A549 (cell line): ENCODE measurements at regions not wholly inside any gene's neighbourhood (a gene's known extent, or its start where the extent isn't known, plus 50 kb on each side); places are given as distances from the start of the nearest gene placed in this dataset.
"Not testable (repeated sequence)": the region's sequence is repeated elsewhere in the genome, so short reads cannot be mapped to it uniquely, and the experiment has no call there.

Experiments used
- ATAC-seq, 2 experiments: fragments of 200-7000 bp in 1 of 2; fragments of >200 bp in 1 of 2; cut with Nextera tagmentation in 1 of 2; cut with Tn5 transposase in 1 of 2; 3 replicates each; pipeline versions ENCODE4 v1.8.0 to v1.9.1; 2018 to 2020; ENCODE audit warnings: mild to moderate bottlenecking in 1 of 2, moderate library complexity in 1 of 2
- CTCF ChIA-PET: fragments of 300-600 bp; sonication (Branson Sonifier 250); formaldehyde crosslinking; extraction: SDS; loops from one replicate; lab custom pipeline; 2021; ENCODE audit warnings: antibody characterized with exemption, inconsistent platforms; lab: Yijun Ruan, JAX
- POLR2A ChIA-PET: fragments of 350-600 bp; formaldehyde crosslinking; extraction: SDS; loops from one replicate; lab custom pipeline; 2021; ENCODE audit warnings: antibody characterized with exemption, inconsistent platforms; lab: Yijun Ruan, JAX
- DNase-seq, 2 experiments: peaks; one replicate each; pipeline versions ENCODE4 v3.0.0 to v3.0.0-alpha.2; 2011 to 2016; ENCODE audit warnings: low read depth in 1 of 2, low spot score in 1 of 2
- FAIRE-seq: peaks from 2 replicates; lab custom pipeline; 2011; peaks lifted over from hg19 to GRCh38; lab: Jason Lieb, UNC
- H3K27ac ChIP-seq, 2 experiments: fragments of >200 bp; sonication (Bioruptor Twin); formaldehyde crosslinking; 3 replicates each; pipeline ENCODE4 v1.5.1; 2016 to 2017
- H3K4me1 ChIP-seq: fragments of >200 bp; sonication (Bioruptor Twin); formaldehyde crosslinking; 3 replicates; pipeline ENCODE4 v1.6.1; 2016
- H3K4me2 ChIP-seq: fragments of >200 bp; sonication (Bioruptor Twin); formaldehyde crosslinking; 3 replicates; pipeline ENCODE4 v1.6.1; 2016
- H3K4me3 ChIP-seq: fragments of >200 bp; sonication (Bioruptor Twin); formaldehyde crosslinking; 3 replicates; pipeline ENCODE4 v1.5.1; 2016
- H3K9me3 ChIP-seq: fragments of >200 bp; sonication (Bioruptor Twin); formaldehyde crosslinking; 3 replicates; pipeline ENCODE4 v1.6.1; 2016
- CTCF ChIP-seq: fragments of >200 bp; sonication (Bioruptor Twin); formaldehyde crosslinking; IDR thresholded peaks from 3 replicates; pipeline ENCODE4 v1.5.1; 2016
- RAD21 ChIP-seq, 2 experiments: fragments of >200 bp in 1 of 2; sonication (Bioruptor Twin) in 1 of 2; formaldehyde crosslinking in 1 of 2; IDR thresholded peaks in 1 of 2; conservative IDR thresholded peaks in 1 of 2; 2 replicates in 1 of 2; 3 replicates in 1 of 2; pipeline ENCODE4 v1.6.1; 2012 to 2018; ENCODE audit warnings: inconsistent platforms in 1 of 2
- WGBS: methylation state at CpG from one replicate; pipeline ENCODE4 v1.1.6; 2017; ENCODE audit errors: missing lambda C conversion rate; 5-methylcytosine and 5-hydroxymethylcytosine counted together

GRCh38 chr2:111451692-111452199 lies 331.0 kb downstream of the BCL2L11 start:
- DNase-seq, H3K4me3 ChIP-seq, POLR2A ChIA-PET, ATAC-seq, H3K9me3 ChIP-seq, CTCF ChIA-PET, FAIRE-seq: not testable (repeated sequence)
- H3K4me2 ChIP-seq: peak overlapping the region; percentile 80
- 23% methylated on average over 5 of the region's 9 CpGs for WGBS
- H3K4me1 ChIP-seq: peaks cover 19% of the 10 kb centered on the region
- peak overlapping the region; percentile 43 to 60; a peak in 3 of 6 replicates for H3K27ac ChIP-seq

- DNase-seq, CTCF ChIA-PET, POLR2A ChIA-PET, FAIRE-seq, H3K9me3 ChIP-seq, H3K4me3 ChIP-seq: not testable (repeated sequence)
- WGBS: 38% methylated on average over 4 of the region's 7 CpGs
- peak in 1 of 2 experiments; percentile 12; a peak in 2 of 6 replicates for ATAC-seq
- peak overlapping the region; percentile 80 for H3K4me2 ChIP-seq
- H3K27ac ChIP-seq: peak overlapping the region; percentile 43 to 60; a peak in 3 of 6 replicates
- peaks cover 19% of the 10 kb centered on the region for H3K4me1 ChIP-seq
Observed at GRCh38 chr2:111452208-111452607, 331.5 kb downstream of the BCL2L11 start.

DNA sequence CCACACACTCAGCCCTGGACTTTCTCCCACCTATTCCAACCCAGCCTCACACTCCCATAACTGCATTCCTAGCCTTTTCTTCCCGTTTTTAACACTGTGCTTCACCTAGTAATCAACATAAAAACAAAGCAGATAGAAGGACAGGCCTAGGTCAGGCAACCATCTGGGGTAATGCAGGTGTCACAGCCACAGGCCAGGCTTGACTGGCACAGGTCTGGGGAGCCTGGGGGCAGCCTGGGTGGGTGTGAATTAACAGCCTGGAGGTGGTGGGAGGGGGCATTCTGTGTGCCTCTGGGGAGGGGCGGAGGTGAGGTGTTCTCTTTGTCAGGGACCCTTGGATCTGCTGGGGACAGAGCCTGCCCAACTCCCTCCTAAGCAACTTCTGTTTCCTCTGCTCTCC lies 332.6 kb downstream of the BCL2L11 start:
- ATAC-seq: peak; percentile 13 to 45; a peak in 3 of 6 replicates
- WGBS: no CpG with 5 or more reads among the region's 2 CpGs
- H3K9me3 ChIP-seq, H3K4me3 ChIP-seq, DNase-seq, H3K27ac ChIP-seq, FAIRE-seq, CTCF ChIA-PET, POLR2A ChIA-PET, H3K4me2 ChIP-seq: not testable (repeated sequence)
- H3K4me1 ChIP-seq: peaks cover 19% of the 10 kb centered on the region

GRCh38 chr2:111453816-111454215 lies 333.1 kb downstream of the BCL2L11 start:
- H3K9me3 ChIP-seq, H3K4me3 ChIP-seq, H3K27ac ChIP-seq, H3K4me2 ChIP-seq, POLR2A ChIA-PET, FAIRE-seq, DNase-seq, CTCF ChIA-PET: not testable (repeated sequence)
- no CpG with 5 or more reads among the region's 2 CpGs for WGBS
- ATAC-seq: peak; percentile 40 to 42; a peak in 4 of 6 replicates
- peaks cover 19% of the 10 kb centered on the region for H3K4me1 ChIP-seq

DNA sequence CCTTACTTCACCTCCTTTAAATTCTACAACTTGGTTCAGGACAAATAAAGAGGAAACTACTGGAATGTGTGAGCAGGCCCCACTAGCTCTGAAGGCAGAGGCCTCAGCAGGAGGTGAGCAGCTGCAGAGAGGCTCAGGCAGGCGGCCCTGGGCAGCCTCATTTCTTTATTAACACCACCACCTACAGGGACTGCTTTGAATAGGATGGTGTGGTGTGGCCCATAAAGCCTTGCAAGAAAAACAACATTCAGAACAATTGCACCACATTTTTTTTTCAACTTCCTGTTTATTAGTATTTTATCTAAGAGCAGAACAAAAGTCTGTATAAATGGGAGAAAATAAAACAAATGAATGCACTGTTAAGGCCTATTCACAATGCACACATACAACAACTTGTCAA lies 333.7 kb downstream of the BCL2L11 start:
- H3K27ac ChIP-seq, POLR2A ChIA-PET, FAIRE-seq, H3K4me3 ChIP-seq, CTCF ChIA-PET, H3K9me3 ChIP-seq: not testable (repeated sequence)
- WGBS: no CpG with 5 or more reads among the region's 1 CpG
- DNase-seq: peak in 1 of 2 experiments; percentile 75
- peak; percentile 90 to 93 for ATAC-seq
- Histone ChIP-seq H3K4me1 (peaks cover 19% of the 10 kb centered on the region), H3K4me2 (peak overlapping the region; percentile 26; the same call in 1 of the 3 replicates)
- peak; percentile 9; the same call in 1 of the 3 replicates for TF ChIP-seq CTCF
- peak; percentile 28; a peak in 1 of 5 replicates for TF ChIP-seq RAD21 (conservative IDR thresholded peaks at IDR 0.05 in 1 of 2, IDR thresholded peaks at IDR 0.05 in 1 of 2)

DNA sequence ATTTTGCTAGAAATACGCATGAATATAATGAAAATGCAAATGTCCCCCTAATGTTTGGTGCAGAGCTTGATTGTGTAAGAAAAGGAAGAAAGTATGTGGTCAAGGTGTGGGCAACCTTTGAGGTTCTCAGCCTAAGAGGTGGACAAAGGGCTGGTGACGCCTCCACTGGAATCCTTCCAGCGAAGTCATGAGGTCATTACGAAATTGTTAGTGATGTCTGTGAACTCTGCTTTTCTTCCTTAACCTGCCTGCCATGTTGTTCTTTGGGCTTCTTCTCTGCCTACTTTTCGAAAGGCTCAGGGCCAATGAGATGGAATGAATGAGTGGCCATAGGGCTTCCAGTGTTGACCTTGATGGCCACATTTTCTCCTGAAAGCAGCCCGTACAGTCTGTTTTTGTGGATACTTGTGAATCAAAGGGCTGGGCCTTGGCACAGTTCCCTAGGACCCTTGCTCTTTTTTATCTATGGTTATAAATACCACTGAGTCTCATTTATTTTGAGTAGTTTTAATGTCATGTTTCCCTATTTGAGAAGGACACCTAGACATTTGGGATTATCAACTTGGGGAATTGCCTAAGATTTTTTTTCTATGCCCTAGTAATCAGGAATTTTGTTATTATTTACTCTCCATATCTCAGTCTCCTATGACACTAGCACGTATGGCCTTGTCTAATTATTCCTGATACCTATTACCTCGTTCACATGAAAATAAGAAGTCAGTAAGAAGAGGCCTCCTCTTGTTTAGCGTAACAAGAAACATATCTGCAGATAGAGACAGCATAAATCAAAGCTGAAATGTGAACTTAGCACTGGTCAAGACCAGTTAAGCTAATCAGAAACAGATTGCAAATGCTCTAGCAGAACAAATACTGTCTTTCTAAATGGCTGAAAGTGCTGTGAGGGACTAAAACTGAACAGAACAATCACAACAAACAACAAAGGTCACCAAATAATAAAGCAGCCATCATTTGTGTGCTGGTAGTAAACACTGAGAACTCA lies 334.6 kb downstream of the BCL2L11 start:
- 85% methylated on average over 9 of the region's 9 CpGs for WGBS
- DNase-seq, H3K4me3 ChIP-seq, POLR2A ChIA-PET, FAIRE-seq, ATAC-seq, H3K9me3 ChIP-seq: not testable (repeated sequence)
- Histone ChIP-seq H3K4me1 (peaks cover 15% of the 10 kb centered on the region), H3K4me2 (peak overlapping the region; percentile 33; the same call in 1 of the 3 replicates), H3K27ac (peak overlapping the region; percentile 44 to 63; a peak in 4 of 6 replicates)
- CTCF ChIA-PET: interaction anchor here (0.6 kb wide), 1 partner anchor 337 kb away, joined by 3 read pairs; no protein-coding TSS in a partner anchor

GRCh38 chr2:111457191-111457590 lies 336.5 kb downstream of the BCL2L11 start:
- 96% methylated on average over 4 of the region's 5 CpGs for WGBS

GRCh38 chr2:111460901-111461300 lies 340.2 kb downstream of the BCL2L11 start:
- FAIRE-seq, DNase-seq, H3K4me2 ChIP-seq, ATAC-seq, H3K9me3 ChIP-seq, CTCF ChIA-PET, H3K4me3 ChIP-seq, POLR2A ChIA-PET, H3K27ac ChIP-seq: not testable (repeated sequence)
- WGBS: 97% methylated on average over 5 of the region's 5 CpGs
- H3K4me1 ChIP-seq: peaks cover 18% of the 10 kb centered on the region

More at GRCh38 chr2:111457191-111457590, 336.5 kb downstream of the BCL2L11 start:
- H3K27ac ChIP-seq, FAIRE-seq, H3K9me3 ChIP-seq, ATAC-seq, POLR2A ChIA-PET, H3K4me2 ChIP-seq, H3K4me3 ChIP-seq, DNase-seq: not testable (repeated sequence)
- CTCF ChIA-PET: interaction anchor here (0.7 kb wide), 1 partner anchor 631 kb away, joined by 5 read pairs; no protein-coding TSS in a partner anchor
- H3K4me1 ChIP-seq: peaks cover 13% of the 10 kb centered on the region
